Mesodermal cell (in vitro differentiated cells): ENCODE measurements at regions not wholly inside any gene's neighbourhood (a gene's known extent, or its start where the extent isn't known, plus 50 kb on each side); places are given as distances from the start of the nearest gene placed in this dataset.

Experiments used
- H3K27ac ChIP-seq: 2 replicates; pipeline ENCODE4 v1.7.0; 2013; ENCODE audit warnings: mild to moderate bottlenecking, low read depth, low read length, moderate library complexity; ENCODE audit not compliant: severe bottlenecking
- H3K36me3 ChIP-seq: 2 replicates; pipeline ENCODE4 v1.7.1; 2013; ENCODE audit warnings: mild to moderate bottlenecking, low read length, moderate library complexity; ENCODE audit not compliant: control insufficient read depth, insufficient read depth
- H3K4me1 ChIP-seq: one replicate; pipeline ENCODE4 v1.7.1; 2013; ENCODE audit warnings: mild to moderate bottlenecking, low read length; ENCODE audit not compliant: insufficient read depth, control insufficient read depth, poor library complexity, severe bottlenecking
- H3K4me3 ChIP-seq: 2 replicates; pipeline ENCODE4 v1.7.0; 2013; ENCODE audit warnings: low read length, control low read depth, mild to moderate bottlenecking; ENCODE audit not compliant: insufficient read depth, poor library complexity, severe bottlenecking; ENCODE audit errors: extremely low read depth
- H3K9me3 ChIP-seq: 2 replicates; pipeline ENCODE4 v1.7.1; 2013; ENCODE audit warnings: mild to moderate bottlenecking, low read length, moderate library complexity; ENCODE audit not compliant: control insufficient read depth
- WGBS, 2 experiments: methylation state at CpG; one replicate each; pipeline ENCODE4 v1.1.5; 2013; ENCODE audit warnings: missing lambda C conversion rate in 2 of 2; ENCODE audit not compliant: insufficient coverage in 2 of 2; 5-methylcytosine and 5-hydroxymethylcytosine counted together

GRCh38 chr11:115769891-115770290, 265.7 kb upstream of the CADM1 start:
- Histone ChIP-seq H3K36me3 (no peaks in the 10 kb centered on the region), H3K4me3 (no peak overlapping the region), H3K27ac (no peak overlapping the region), H3K9me3 (no peaks in the 10 kb centered on the region), H3K4me1 (peaks cover 8% of the 10 kb centered on the region)
- 85 to 92% methylated on average over 3 of the region's 3 CpGs for WGBS, 2 experiments

- Histone ChIP-seq H3K36me3 (no peaks in the 10 kb centered on the region), H3K27ac (no peak overlapping the region), H3K4me3 (no peak overlapping the region), H3K9me3 (no peaks in the 10 kb centered on the region), H3K4me1 (peaks cover 8% of the 10 kb centered on the region)
- WGBS, 2 experiments: 71 to 89% methylated on average over 1 of the region's 3 CpGs
These were observed 263.7 kb upstream of the CADM1 start for GRCh38 chr11:115767883-115768282.

DNA sequence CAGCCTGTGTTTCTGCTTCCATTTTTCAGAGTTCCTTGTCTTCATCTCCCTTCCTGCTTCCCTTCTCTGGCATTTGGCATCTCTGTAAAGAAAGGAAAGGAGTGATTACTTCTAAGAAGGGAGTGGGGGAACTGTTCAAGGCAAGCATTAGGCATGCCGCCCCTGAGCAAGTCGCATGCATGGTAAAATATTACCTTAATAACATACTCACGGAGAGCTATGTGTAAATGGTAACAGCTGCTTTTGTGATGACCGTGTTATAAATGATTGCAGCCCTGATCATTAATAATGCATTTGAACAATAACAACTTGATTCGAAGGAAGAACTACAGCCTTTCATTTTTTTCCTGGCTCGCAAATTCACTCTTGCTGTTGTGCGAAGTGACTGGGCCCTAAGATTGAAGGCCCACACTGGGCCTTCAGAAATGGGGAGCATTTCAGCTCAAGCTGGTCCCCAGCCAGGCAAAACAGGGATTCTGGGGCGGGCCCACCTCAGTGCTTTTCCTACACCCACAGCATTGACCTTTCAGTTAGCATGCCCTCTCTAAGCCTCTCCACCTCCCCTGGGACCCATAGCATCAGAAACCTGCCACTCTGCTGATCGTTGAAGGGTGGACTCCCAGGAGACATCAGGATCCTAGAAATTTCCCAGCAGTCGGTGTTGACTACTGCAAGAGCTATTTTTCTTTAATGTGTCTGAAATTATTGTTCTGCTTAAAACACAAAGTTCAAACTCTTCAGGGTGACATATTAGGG, 263.0 kb upstream of the CADM1 start:
- H3K36me3 ChIP-seq: no peaks in the 10 kb centered on the region
- WGBS, 2 experiments: 88 to 97% methylated on average over 5 to 6 of the region's 10 CpGs
- peaks cover 8% of the 10 kb centered on the region for H3K4me1 ChIP-seq
- H3K9me3 ChIP-seq: no peaks in the 10 kb centered on the region
- H3K27ac ChIP-seq: no peak overlapping the region
- H3K4me3 ChIP-seq: no peak overlapping the region

- Histone ChIP-seq H3K36me3 (no peaks in the 10 kb centered on the region), H3K9me3 (no peaks in the 10 kb centered on the region), H3K27ac (no peak overlapping the region), H3K4me3 (no peak overlapping the region), H3K4me1 (peaks cover 5% of the 10 kb centered on the region)
- WGBS, 2 experiments: 75 to 100% methylated on average over 1 to 3 of the region's 4 CpGs
These were observed 262.3 kb upstream of the CADM1 start for GRCh38 chr11:115766561-115766960.

- Histone ChIP-seq H3K36me3 (no peaks in the 10 kb centered on the region), H3K27ac (no peak overlapping the region), H3K4me3 (no peak overlapping the region), H3K4me1 (peaks cover 4% of the 10 kb centered on the region), H3K9me3 (no peaks in the 10 kb centered on the region)
- 86 to 93% methylated on average over 5 of the region's 6 CpGs for WGBS, 2 experiments
These were observed 261.6 kb upstream of the CADM1 start for GRCh38 chr11:115765803-115766239.

DNA sequence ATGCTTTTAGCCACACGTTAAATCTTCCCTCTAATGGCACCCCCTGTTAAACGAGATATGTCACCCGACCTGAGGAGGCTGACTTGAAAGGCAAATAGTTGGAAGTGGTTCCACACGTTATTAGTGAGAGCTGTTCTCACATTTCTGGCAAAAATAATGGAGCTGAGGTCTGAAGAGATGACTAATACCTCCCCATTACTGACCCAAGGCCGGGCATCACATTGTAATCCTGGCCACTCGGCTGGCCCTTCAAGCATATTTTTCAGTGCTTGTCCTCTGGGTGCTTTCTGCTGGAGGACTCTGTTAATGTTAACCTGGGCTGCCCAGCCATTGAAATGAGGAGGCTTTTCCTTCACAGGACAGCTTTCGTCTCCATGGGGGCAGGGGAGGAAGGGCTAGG, 260.0 kb upstream of the CADM1 start:
- H3K9me3 ChIP-seq: no peaks in the 10 kb centered on the region
- WGBS, 2 experiments: 53 to 79% methylated on average over 2 to 6 of the region's 7 CpGs
- H3K4me3 ChIP-seq: no peak overlapping the region
- H3K4me1 ChIP-seq: peaks cover 4% of the 10 kb centered on the region
- H3K27ac ChIP-seq: no peak overlapping the region
- H3K36me3 ChIP-seq: no peaks in the 10 kb centered on the region

DNA sequence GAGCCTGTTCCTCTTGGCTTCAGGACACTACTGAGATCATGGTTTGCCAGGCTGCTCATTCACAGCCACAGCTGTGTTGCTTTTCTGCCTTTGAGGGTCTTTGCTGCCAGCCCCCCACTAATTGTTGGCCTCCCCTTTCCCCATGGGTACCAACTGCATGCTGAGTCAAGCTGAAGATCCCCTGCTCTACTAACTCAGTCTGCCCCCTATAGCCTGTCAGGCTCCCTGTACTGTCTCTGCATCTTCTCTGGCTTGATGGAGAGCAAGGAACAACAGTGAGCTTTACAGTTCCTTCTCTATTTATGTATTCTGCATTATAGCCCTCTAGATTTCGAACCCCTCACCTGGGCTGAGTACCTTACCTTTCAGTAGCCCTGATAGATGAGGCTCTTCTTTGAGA, 257.6 kb upstream of the CADM1 start:
- Histone ChIP-seq H3K36me3 (no peaks in the 10 kb centered on the region), H3K4me1 (peaks cover 3% of the 10 kb centered on the region)
- WGBS, 2 experiments: 100% methylated on average over 1 of the region's 1 CpG; no CpG with 5 or more reads in 1 of the 2 experiments

DNA sequence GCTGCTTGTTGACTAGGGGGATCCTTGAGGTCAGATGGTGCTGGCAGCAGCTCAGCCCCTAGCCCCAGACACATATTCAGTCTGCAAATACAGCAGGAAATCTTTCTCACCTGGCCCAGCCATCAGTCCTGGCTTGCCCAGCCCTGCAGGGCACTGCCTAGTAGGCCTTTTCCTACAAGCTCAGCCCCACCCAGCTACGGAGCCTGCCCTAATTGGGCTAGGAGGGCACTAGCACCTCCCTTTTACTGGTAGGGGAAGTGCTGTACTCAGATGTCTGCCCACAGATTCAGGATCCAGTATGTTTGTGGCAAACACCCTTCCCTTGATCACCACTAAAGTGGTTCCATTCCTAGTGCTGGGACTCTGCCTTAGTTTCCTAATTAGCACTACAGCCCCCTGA, 257.1 kb upstream of the CADM1 start:
- H3K4me1 ChIP-seq: no peaks in the 10 kb centered on the region
- H3K9me3 ChIP-seq: no peaks in the 10 kb centered on the region
- H3K36me3 ChIP-seq: no peaks in the 10 kb centered on the region
- H3K27ac ChIP-seq: no peak overlapping the region
- WGBS, 2 experiments: no CpG with 5 or more reads among the region's 1 CpG
- H3K4me3 ChIP-seq: no peak overlapping the region

More for the DNA sequence above, 257.6 kb upstream of the CADM1 start:
- H3K9me3 ChIP-seq: no peaks in the 10 kb centered on the region
- H3K4me3 ChIP-seq: no peak overlapping the region
- H3K27ac ChIP-seq: no peak overlapping the region

- H3K27ac ChIP-seq: no peak overlapping the region
- no peaks in the 10 kb centered on the region for H3K36me3 ChIP-seq
- peak overlapping the region; percentile 50 for H3K4me3 ChIP-seq
- H3K4me1 ChIP-seq: no peaks in the 10 kb centered on the region
- WGBS, 2 experiments: 47 to 70% methylated on average over 11 of the region's 19 CpGs
- no peaks in the 10 kb centered on the region for H3K9me3 ChIP-seq
These were observed 256.5 kb upstream of the CADM1 start for GRCh38 chr11:115760461-115761320.

DNA sequence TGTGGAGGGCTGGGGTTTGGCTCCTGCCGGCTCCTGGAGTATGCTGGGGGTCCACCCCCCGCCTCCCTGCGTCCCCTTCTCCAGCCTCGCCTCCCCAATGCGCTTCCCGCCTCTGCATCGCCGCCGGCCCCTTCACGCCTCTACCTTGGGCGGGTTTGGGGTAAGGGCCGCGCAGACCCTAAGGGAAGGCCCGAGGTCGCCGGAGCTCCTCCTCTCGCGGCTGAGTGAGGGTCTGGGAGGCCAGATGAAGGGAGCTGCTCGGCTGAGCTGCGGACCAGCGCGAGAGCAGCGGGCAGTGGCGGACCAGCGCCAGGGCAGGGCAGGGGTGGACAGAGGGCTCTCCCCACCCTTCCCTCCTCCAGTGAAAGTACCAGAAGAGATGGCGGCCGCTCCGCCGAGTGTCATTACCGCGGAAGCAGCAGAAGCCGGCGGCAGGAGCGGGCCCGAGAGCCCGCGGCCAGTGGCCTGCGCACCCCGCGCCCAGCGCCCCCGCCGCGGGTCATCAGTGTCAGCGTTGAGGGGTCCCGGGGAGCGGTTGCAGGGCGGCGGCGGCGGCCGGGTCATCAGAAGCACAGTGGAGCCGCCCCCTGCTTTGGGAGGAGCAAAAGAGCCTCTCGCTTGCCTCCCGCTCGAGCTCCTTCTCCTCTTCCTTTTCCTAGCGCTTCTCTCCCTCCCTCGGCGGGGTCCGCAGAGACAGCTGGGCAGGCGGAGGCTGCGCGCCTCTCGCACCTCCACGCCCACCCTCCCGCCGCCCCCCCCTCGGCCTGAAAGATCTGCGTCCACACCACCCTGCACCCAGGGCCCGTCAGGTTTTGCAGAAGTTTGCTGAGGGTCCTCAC, 255.6 kb upstream of the CADM1 start:
- Histone ChIP-seq H3K36me3 (no peaks in the 10 kb centered on the region), H3K4me1 (no peaks in the 10 kb centered on the region), H3K27ac (no peak overlapping the region), H3K9me3 (no peaks in the 10 kb centered on the region), H3K4me3 (peak overlapping the region; percentile 50)
- 4 to 8% methylated on average over 30 to 44 of the region's 70 CpGs for WGBS, 2 experiments
